ENCODE measurements at regions not wholly inside any gene's neighbourhood (a gene's known extent, or its start where the extent isn't known, plus 50 kb on each side); places are given as distances from the start of the nearest gene placed in this dataset.

DNA sequence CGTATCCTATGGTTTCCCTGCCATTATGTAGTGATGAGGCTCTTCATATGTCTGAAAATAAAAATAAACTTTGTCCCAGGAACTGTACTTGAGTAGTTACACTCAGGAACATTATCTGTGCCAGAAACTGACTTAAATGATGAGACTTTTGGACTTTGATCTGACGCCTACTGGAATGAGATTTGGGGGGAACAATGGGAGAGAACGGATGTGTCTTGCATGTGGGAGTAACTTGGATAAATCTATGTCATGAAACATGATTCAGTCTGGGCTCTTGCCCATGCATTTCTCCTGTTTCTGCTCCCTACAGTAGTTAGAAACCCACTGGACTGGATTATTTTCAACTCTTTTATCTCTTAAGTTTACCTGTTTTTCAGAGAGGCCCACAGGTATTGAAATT is 2351.4 kb downstream of the PCDH7 start:
- no peak overlapping the region for H3K4me3 Mint-ChIP-seq
- H3K9ac ChIP-seq (ENCODE audit: extremely low read depth, insufficient read length, low read length), result no peak overlapping the region
- no peak overlapping the region for H3K18ac ChIP-seq (ENCODE audit: insufficient read length, low read depth, low read length)
- H4K8ac ChIP-seq (replicated peaks; ENCODE audit: insufficient read length, low read depth, low read length), result no peak overlapping the region
- H4K91ac ChIP-seq (ENCODE audit: insufficient read length, low read depth, low read length), result no peak overlapping the region
- TF ChIP-seq, protein P1, sequence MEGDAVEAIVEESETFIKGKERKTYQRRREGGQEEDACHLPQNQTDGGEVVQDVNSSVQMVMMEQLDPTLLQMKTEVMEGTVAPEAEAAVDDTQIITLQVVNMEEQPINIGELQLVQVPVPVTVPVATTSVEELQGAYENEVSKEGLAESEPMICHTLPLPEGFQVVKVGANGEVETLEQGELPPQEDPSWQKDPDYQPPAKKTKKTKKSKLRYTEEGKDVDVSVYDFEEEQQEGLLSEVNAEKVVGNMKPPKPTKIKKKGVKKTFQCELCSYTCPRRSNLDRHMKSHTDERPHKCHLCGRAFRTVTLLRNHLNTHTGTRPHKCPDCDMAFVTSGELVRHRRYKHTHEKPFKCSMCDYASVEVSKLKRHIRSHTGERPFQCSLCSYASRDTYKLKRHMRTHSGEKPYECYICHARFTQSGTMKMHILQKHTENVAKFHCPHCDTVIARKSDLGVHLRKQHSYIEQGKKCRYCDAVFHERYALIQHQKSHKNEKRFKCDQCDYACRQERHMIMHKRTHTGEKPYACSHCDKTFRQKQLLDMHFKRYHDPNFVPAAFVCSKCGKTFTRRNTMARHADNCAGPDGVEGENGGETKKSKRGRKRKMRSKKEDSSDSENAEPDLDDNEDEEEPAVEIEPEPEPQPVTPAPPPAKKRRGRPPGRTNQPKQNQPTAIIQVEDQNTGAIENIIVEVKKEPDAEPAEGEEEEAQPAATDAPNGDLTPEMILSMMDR (conservative IDR thresholded peaks at IDR 0.05), result no peak
- H3K4me1 Mint-ChIP-seq, result peaks cover 4% of the 10 kb centered on the region in 2 experiments
- H3K36me3 Mint-ChIP-seq (ENCODE audit: insufficient read depth in 1 of 3, low read depth in 3 of 3), result peaks cover 4 to 9% (median 6%) of the 10 kb centered on the region in 3 experiments; a peak in 4 of 7 replicates
- H2BK15ac ChIP-seq (ENCODE audit: low read depth, low read length), result no peak overlapping the region
- no peaks in the 10 kb centered on the region for H3K9me3 ChIP-seq (ENCODE audit: control insufficient read depth, low read depth, low read length)
- H2AFZ ChIP-seq (ENCODE audit: low read length), result no peak overlapping the region
- no peak overlapping the region for H3K23ac ChIP-seq (ENCODE audit: insufficient read length, low read depth, low read length)
- WGBS (ENCODE audit: extremely low coverage, insufficient read length, low lambda C conversion rate), result no CpG with 5 or more reads among the region's 3 CpGs
- H3T11ph ChIP-seq (ENCODE audit: low read length), result no peak overlapping the region
- H3K56ac ChIP-seq (ENCODE audit: insufficient read length, low read depth, low read length), result no peak overlapping the region
- H3K27ac Mint-ChIP-seq, result no peak overlapping the region
- no peak for DNase-seq
- H4K5ac ChIP-seq (ENCODE audit: insufficient read length, low read depth, low read length), result no peak overlapping the region
- H3K23me2 ChIP-seq (ENCODE audit: insufficient read length, low read depth, low read length, poor library complexity, severe bottlenecking), result no peaks in the 10 kb centered on the region
- H3K14ac ChIP-seq (ENCODE audit: insufficient read depth, low read length), result no peak overlapping the region
- peaks cover 8 to 9% of the 10 kb centered on the region in 2 experiments for H3K9me3 Mint-ChIP-seq
- H3K4ac ChIP-seq (ENCODE audit: low read depth, low read length), result no peak overlapping the region
- no peaks in the 10 kb centered on the region for H3K79me2 ChIP-seq (ENCODE audit: insufficient read depth, low read length)
- no peak overlapping the region for H3K27ac ChIP-seq (ENCODE audit: insufficient read length, low read depth, low read length)
- no peaks in the 10 kb centered on the region for H3K27me3 Mint-ChIP-seq (ENCODE audit: low read depth)
- no peak overlapping the region for H2BK120ac ChIP-seq (ENCODE audit: low read depth, low read length, poor library complexity, severe bottlenecking)
- no peak overlapping the region for H2BK20ac ChIP-seq (ENCODE audit: low read depth, low read length, poor library complexity, severe bottlenecking)
- no peak overlapping the region for H3K4me2 ChIP-seq (ENCODE audit: insufficient read depth, insufficient read length, low read length)
- no peaks in the 10 kb centered on the region for H4K20me1 ChIP-seq (ENCODE audit: control insufficient read depth, insufficient read depth, insufficient read length)
- H2BK12ac ChIP-seq (ENCODE audit: insufficient read length, low read depth, low read length), result no peak overlapping the region
- H2BK5ac ChIP-seq (ENCODE audit: insufficient read length, low read length), result no peak overlapping the region
- no peaks in the 10 kb centered on the region for H3K27me3 ChIP-seq (ENCODE audit: insufficient read depth, low read length)
- no peaks in the 10 kb centered on the region for H3K79me1 ChIP-seq (ENCODE audit: insufficient read depth, low read depth, low read length, poor library complexity, severe bottlenecking)
- H3K4me1 ChIP-seq (ENCODE audit: insufficient read depth, low read length), result no peaks in the 10 kb centered on the region
- no peak overlapping the region for H2AK5ac ChIP-seq (ENCODE audit: insufficient read length, low read length)

Measured in H9 (cell line).